Chondrocyte (in vitro differentiated cells): ENCODE measurements at regions not wholly inside any gene's neighbourhood (a gene's known extent, or its start where the extent isn't known, plus 50 kb on each side); places are given as distances from the start of the nearest gene placed in this dataset.
"Not testable (repeated sequence)": the region's sequence is repeated elsewhere in the genome, so short reads cannot be mapped to it uniquely, and the experiment has no call there.

Experiments
- DNase-seq: peaks from one replicate; pipeline ENCODE4 v3.0.0; 2021; ENCODE audit warnings: mixed read lengths, low spot score
- H3K27ac Mint-ChIP-seq: one replicate; pipeline ENCODE4 v1.8.0; 2021; ENCODE audit warnings: mild to moderate bottlenecking, moderate library complexity, mixed read lengths; ENCODE audit not compliant: unreplicated experiment
- H3K27me3 Mint-ChIP-seq: 2 replicates; pipeline ENCODE4 v1.8.0; 2021; ENCODE audit warnings: low read depth, mixed read lengths
- H3K36me3 Mint-ChIP-seq: 2 replicates; pipeline ENCODE4 v1.8.0; 2021; ENCODE audit warnings: low read depth, mixed read lengths
- H3K4me1 Mint-ChIP-seq: 2 replicates; pipeline ENCODE4 v1.8.0; 2021; ENCODE audit warnings: low read depth, mild to moderate bottlenecking, mixed read lengths
- H3K4me3 Mint-ChIP-seq: one replicate; pipeline ENCODE4 v1.8.0; 2021; ENCODE audit warnings: mild to moderate bottlenecking, moderate library complexity, mixed read lengths; ENCODE audit not compliant: unreplicated experiment
- H3K9me3 Mint-ChIP-seq: 2 replicates; pipeline ENCODE4 v1.8.0; 2021; ENCODE audit warnings: low read depth, mixed read lengths
- TF ChIP-seq, protein P1 (sequence below): fragments of 200-600 bp; sonication (generic); IDR thresholded peaks from 2 replicates; pipeline ENCODE4 v1.5.0; 2021; ENCODE audit warnings: antibody characterized with exemption, mild to moderate bottlenecking, moderate library complexity

DNA sequence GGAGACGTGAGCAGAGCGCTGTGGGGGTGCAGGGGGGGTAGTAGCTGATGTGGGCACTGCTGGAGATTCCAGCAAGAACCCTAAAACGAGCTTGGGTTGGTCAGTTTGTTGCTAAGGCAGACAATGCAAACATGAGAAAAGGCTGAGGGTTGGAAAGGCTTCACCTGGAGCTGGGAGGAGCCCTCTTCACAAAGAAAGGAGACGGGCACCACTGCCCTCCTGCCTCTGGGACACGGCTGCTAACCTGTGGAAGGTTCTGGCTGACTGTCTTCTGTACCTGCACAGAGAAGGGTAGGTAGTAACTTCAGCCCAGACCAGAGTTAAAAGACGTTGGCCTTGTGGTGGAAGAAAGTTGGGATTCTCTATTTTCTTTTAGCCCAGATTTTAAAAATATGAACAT, 108.7 kb downstream of the SUCLA2 start:
- H3K4me3 Mint-ChIP-seq, result no peak overlapping the region
- H3K36me3 Mint-ChIP-seq, result no peaks in the 10 kb centered on the region

DNA sequence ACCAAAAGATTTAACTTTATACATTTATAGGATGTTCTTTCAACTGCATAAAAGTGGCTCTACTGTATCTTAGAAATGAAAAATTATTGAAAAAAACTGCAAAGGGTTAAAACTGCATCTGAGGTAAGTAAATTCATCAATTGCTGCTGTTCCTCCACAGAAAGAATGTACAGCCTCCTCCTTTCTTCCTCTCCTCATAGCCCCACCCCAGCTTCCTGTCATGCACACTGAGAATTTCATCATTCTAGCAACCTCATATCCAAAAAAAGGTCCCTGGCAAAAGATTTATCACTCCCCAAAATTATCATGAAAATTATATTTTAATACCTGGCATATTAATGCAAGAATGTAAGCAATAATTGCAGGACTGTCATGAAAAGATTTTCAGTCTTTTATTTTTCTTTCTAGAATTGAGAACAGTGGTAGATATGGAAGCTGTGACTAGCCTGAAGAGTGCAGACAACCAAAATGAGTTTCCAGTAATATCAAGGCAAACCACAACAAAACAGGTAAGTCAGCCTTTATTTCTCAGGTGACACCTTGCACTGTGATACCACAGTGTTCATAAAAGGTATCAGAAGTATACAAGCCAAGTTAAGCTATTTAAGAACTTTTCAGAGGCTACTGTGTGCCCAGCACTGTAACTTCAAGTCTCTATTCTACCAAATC, 110.8 kb downstream of the SUCLA2 start:
- Mint-ChIP-seq H3K27ac (peak overlapping the region; percentile 0), H3K4me3 (peak overlapping the region; percentile 40), H3K4me1 (peaks cover 10% of the 10 kb centered on the region), H3K36me3 (no peaks in the 10 kb centered on the region), H3K9me3 (no peaks in the 10 kb centered on the region), H3K27me3 (no peaks in the 10 kb centered on the region)
- DNase-seq, result no peak
- TF ChIP-seq, protein P1, sequence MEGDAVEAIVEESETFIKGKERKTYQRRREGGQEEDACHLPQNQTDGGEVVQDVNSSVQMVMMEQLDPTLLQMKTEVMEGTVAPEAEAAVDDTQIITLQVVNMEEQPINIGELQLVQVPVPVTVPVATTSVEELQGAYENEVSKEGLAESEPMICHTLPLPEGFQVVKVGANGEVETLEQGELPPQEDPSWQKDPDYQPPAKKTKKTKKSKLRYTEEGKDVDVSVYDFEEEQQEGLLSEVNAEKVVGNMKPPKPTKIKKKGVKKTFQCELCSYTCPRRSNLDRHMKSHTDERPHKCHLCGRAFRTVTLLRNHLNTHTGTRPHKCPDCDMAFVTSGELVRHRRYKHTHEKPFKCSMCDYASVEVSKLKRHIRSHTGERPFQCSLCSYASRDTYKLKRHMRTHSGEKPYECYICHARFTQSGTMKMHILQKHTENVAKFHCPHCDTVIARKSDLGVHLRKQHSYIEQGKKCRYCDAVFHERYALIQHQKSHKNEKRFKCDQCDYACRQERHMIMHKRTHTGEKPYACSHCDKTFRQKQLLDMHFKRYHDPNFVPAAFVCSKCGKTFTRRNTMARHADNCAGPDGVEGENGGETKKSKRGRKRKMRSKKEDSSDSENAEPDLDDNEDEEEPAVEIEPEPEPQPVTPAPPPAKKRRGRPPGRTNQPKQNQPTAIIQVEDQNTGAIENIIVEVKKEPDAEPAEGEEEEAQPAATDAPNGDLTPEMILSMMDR, result no peak

More for the DNA sequence above, 108.7 kb downstream of the SUCLA2 start:
- no peak overlapping the region for H3K27ac Mint-ChIP-seq
- no peaks in the 10 kb centered on the region for H3K9me3 Mint-ChIP-seq
- DNase-seq, result no peak
- no peaks in the 10 kb centered on the region for H3K27me3 Mint-ChIP-seq
- peaks cover 10% of the 10 kb centered on the region for H3K4me1 Mint-ChIP-seq
- TF ChIP-seq, protein P1, result no peak

DNA sequence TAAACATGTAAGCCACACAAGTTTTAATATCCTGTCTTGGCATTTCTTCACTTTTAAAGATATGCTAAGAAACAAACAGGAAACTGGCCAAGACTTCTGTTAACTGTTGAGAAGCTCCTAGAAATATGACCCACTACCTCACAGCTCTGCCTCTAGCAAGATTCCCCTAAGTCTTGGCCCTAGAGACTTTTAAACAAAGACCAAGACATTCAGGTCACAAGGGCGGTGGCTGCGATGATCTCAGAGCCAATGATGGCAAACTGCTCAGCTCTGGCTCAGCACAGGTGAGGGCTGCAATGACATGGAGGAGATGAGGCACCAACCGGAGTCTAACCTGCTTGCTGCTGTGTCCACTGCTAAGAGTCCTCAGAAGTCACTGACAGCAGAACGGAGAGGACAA, 114.8 kb downstream of the SUCLA2 start:
- DNase-seq, result no peak
- H3K4me1 Mint-ChIP-seq, result peaks cover 10% of the 10 kb centered on the region
- peaks cover 3% of the 10 kb centered on the region for H3K27me3 Mint-ChIP-seq
- no peaks in the 10 kb centered on the region for H3K9me3 Mint-ChIP-seq
- no peaks in the 10 kb centered on the region for H3K36me3 Mint-ChIP-seq
- H3K4me3 Mint-ChIP-seq, result no peak overlapping the region
- TF ChIP-seq, protein P1, result no peak
- H3K27ac Mint-ChIP-seq, result no peak overlapping the region

DNA sequence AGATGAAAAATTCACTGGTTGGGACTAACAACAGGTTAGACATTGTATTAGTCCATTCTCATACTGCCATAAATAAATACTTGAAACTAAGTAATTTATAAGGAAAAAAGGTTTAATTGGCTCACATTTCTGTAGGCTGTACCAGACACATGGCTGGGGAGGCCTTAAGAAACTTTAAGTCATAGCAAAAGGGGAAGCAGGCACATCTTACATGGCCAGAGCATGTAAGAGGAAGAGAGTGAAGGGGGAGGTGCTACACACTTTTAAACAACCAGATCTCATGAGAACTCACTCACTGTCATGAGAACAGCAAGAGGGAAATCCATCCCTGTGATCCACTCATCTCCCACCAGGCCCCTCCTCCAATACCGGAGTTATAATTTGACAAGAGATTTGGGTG, 125.9 kb downstream of the SUCLA2 start:
- no peak overlapping the region for H3K4me3 Mint-ChIP-seq
- peaks cover 17% of the 10 kb centered on the region for H3K9me3 Mint-ChIP-seq
- peaks cover 2% of the 10 kb centered on the region for H3K36me3 Mint-ChIP-seq
- peaks cover 8% of the 10 kb centered on the region for H3K4me1 Mint-ChIP-seq
- H3K27me3 Mint-ChIP-seq, result no peaks in the 10 kb centered on the region
- TF ChIP-seq, protein P1, result no peak
- DNase-seq, result no peak
- peak overlapping the region; percentile 69 for H3K27ac Mint-ChIP-seq

DNA sequence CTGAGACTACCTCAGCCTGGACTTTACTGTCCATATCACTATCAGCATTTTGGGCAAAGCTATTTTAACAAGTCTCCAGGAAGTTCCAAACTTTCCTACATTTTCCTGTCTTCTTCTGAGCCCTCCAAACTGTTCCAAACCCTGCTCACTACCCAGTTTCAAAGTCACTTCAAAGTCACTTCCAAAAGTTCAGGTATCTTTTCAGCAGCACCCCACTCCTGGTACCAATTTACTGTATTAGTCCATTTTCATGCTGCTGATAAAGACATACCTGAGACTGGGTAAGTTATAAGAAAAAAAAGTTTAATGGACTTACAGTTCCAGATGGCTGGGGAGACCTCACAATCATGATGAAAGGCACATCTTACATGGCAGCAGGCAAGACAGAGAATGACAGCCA, 127.1 kb downstream of the SUCLA2 start:
- not testable (repeated sequence) for H3K27ac Mint-ChIP-seq, H3K4me3 Mint-ChIP-seq, H3K27me3 Mint-ChIP-seq, H3K4me1 Mint-ChIP-seq, H3K36me3 Mint-ChIP-seq, DNase-seq
- peaks cover 17% of the 10 kb centered on the region for H3K9me3 Mint-ChIP-seq

DNA sequence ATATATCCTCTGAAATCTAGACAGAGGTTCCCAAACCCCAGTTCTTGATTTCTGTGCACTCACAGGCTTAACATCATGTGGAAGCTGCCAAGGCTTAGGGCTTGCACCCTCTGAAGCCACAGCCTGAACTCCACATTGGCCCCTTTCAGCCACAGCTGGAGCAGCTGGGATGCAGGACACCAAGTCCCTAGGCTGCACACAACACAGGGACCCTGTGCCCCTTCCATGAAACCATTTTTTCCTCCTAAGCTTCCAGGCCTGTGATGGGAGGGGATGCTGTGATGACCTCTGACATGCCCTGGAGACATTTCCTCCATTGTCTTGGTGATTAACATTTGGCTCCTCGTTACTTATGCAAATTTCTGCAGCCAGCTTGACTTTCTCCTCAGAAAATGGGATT, 127.8 kb downstream of the SUCLA2 start:
- not testable (repeated sequence) for H3K4me3 Mint-ChIP-seq, H3K27me3 Mint-ChIP-seq, DNase-seq, H3K4me1 Mint-ChIP-seq, H3K27ac Mint-ChIP-seq, H3K36me3 Mint-ChIP-seq
- peaks cover 17% of the 10 kb centered on the region for H3K9me3 Mint-ChIP-seq
